Endodermal cell (in vitro differentiated cells): ENCODE measurements at regions not wholly inside any gene's neighbourhood (a gene's known extent, or its start where the extent isn't known, plus 50 kb on each side); places are given as distances from the start of the nearest gene placed in this dataset.

Source experiments
- DNase-seq: peaks from one replicate; pipeline ENCODE4 v3.0.0-alpha.2; 2017
- H3K27ac ChIP-seq: 2 replicates; pipeline ENCODE4 v1.5.1; 2013; ENCODE audit warnings: mild to moderate bottlenecking, low read depth, low read length, moderate library complexity
- H3K27me3 ChIP-seq: 2 replicates; pipeline ENCODE4 v1.6.1; 2013; ENCODE audit warnings: mild to moderate bottlenecking, low read length, moderate library complexity; ENCODE audit not compliant: insufficient read depth, control insufficient read depth, poor library complexity, severe bottlenecking
- H3K36me3 ChIP-seq: 2 replicates; pipeline ENCODE4 v1.7.0; 2013; ENCODE audit warnings: mild to moderate bottlenecking, low read length, moderate library complexity; ENCODE audit not compliant: control insufficient read depth, insufficient read depth
- H3K4me1 ChIP-seq: one replicate; pipeline ENCODE4 v1.7.0; 2013; ENCODE audit warnings: low read length; ENCODE audit not compliant: control insufficient read depth, insufficient read depth
- H3K4me3 ChIP-seq: 2 replicates; pipeline ENCODE4 v1.5.1; 2013; ENCODE audit warnings: mild to moderate bottlenecking, low read length, moderate library complexity
- H3K9ac ChIP-seq: 2 replicates; pipeline ENCODE4 v1.6.1; 2013; ENCODE audit warnings: mild to moderate bottlenecking, low read length, moderate library complexity; ENCODE audit not compliant: poor library complexity, severe bottlenecking; ENCODE audit errors: extremely low read depth
- H3K9me3 ChIP-seq: 2 replicates; pipeline ENCODE4 v1.6.1; 2013; ENCODE audit warnings: mild to moderate bottlenecking, low read length, moderate library complexity; ENCODE audit not compliant: control insufficient read depth
- H3K27ac Mint-ChIP-seq: 2 replicates; pipeline ENCODE4 v1.8.0; 2020; ENCODE audit warnings: mixed read lengths
- H3K27me3 Mint-ChIP-seq: 2 replicates; pipeline ENCODE4 v1.8.0; 2021; ENCODE audit warnings: mild to moderate bottlenecking, mixed read lengths; ENCODE audit not compliant: insufficient read depth
- H3K36me3 Mint-ChIP-seq: 2 replicates; pipeline ENCODE4 v1.8.0; 2020; ENCODE audit warnings: low read depth, mixed read lengths
- H3K4me1 Mint-ChIP-seq: 2 replicates; pipeline ENCODE4 v1.8.0; 2020; ENCODE audit warnings: mixed read lengths
- H3K4me3 Mint-ChIP-seq: 2 replicates; pipeline ENCODE4 v1.8.0; 2020; ENCODE audit warnings: mild to moderate bottlenecking, moderate library complexity, mixed read lengths
- H3K9me3 Mint-ChIP-seq: 2 replicates; pipeline ENCODE4 v1.8.0; 2020; ENCODE audit warnings: mild to moderate bottlenecking, mixed read lengths
- WGBS, 2 experiments: methylation state at CpG; one replicate each; pipeline versions ENCODE4 v1.1.5 to v1.1.7; 2013; ENCODE audit warnings: missing lambda C conversion rate in 2 of 2, mixed read lengths in 1 of 2; ENCODE audit not compliant: insufficient coverage in 1 of 2, insufficient read length in 1 of 2; 5-methylcytosine and 5-hydroxymethylcytosine counted together
- TF ChIP-seq, protein P1 (sequence below): fragments of 200-600 bp; sonication (generic); conservative IDR thresholded peaks from 2 replicates; pipeline ENCODE4 v1.5.0; 2021; ENCODE audit warnings: antibody characterized with exemption, mild to moderate bottlenecking

DNA sequence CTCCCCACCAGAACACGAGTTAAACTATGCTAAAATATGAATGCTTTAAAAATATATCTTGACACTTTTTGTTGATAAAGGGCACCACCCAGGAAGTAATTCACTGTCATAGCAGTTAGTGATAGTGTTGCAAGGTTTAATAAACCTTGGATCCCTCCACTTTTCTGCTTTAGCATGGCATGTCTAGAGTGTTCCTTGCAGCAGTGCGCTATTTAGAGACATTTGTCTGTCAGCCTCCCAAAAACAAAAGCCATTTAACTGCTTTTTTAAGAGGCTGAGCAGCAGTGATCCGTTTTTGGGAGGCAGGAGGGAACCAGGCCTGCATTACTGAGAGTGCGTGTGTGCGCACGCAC lies 69.6 kb upstream of the RAB11FIP2 start:
- Mint-ChIP-seq H3K27me3 (peaks cover 1% of the 10 kb centered on the region), H3K4me3 (no peak overlapping the region), H3K9me3 (no peaks in the 10 kb centered on the region), H3K36me3 (no peaks in the 10 kb centered on the region), H3K27ac (no peak overlapping the region), H3K4me1 (no peaks in the 10 kb centered on the region)
- Histone ChIP-seq H3K4me1 (no peaks in the 10 kb centered on the region), H3K4me3 (no peak overlapping the region), H3K27me3 (no peaks in the 10 kb centered on the region), H3K9me3 (no peaks in the 10 kb centered on the region), H3K27ac (no peak overlapping the region), H3K36me3 (no peaks in the 10 kb centered on the region), H3K9ac (no peak overlapping the region)
- TF ChIP-seq, protein P1, sequence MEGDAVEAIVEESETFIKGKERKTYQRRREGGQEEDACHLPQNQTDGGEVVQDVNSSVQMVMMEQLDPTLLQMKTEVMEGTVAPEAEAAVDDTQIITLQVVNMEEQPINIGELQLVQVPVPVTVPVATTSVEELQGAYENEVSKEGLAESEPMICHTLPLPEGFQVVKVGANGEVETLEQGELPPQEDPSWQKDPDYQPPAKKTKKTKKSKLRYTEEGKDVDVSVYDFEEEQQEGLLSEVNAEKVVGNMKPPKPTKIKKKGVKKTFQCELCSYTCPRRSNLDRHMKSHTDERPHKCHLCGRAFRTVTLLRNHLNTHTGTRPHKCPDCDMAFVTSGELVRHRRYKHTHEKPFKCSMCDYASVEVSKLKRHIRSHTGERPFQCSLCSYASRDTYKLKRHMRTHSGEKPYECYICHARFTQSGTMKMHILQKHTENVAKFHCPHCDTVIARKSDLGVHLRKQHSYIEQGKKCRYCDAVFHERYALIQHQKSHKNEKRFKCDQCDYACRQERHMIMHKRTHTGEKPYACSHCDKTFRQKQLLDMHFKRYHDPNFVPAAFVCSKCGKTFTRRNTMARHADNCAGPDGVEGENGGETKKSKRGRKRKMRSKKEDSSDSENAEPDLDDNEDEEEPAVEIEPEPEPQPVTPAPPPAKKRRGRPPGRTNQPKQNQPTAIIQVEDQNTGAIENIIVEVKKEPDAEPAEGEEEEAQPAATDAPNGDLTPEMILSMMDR = no peak
- DNase-seq = no peak
- WGBS, 2 experiments = 89 to 96% methylated on average over 4 to 6 of the region's 6 CpGs

GRCh38 chr10:118115701-118116100 lies 69.0 kb upstream of the RAB11FIP2 start:
- H3K4me1 Mint-ChIP-seq = no peaks in the 10 kb centered on the region
- H3K36me3 ChIP-seq = no peaks in the 10 kb centered on the region
- TF ChIP-seq, protein P1 = no peak
- H3K4me3 ChIP-seq = no peak overlapping the region
- H3K9ac ChIP-seq = no peak overlapping the region
- H3K27me3 Mint-ChIP-seq = peaks cover 1% of the 10 kb centered on the region
- no peaks in the 10 kb centered on the region for H3K36me3 Mint-ChIP-seq
- 84 to 86% methylated on average over 7 to 8 of the region's 8 CpGs for WGBS, 2 experiments
- no peaks in the 10 kb centered on the region for H3K4me1 ChIP-seq
- no peak overlapping the region for H3K4me3 Mint-ChIP-seq
- DNase-seq = no peak
- peak overlapping the region; percentile 6 for H3K27ac ChIP-seq
- no peak overlapping the region for H3K27ac Mint-ChIP-seq
- H3K9me3 ChIP-seq = no peaks in the 10 kb centered on the region
- no peaks in the 10 kb centered on the region for H3K9me3 Mint-ChIP-seq
- H3K27me3 ChIP-seq = no peaks in the 10 kb centered on the region

GRCh38 chr10:118114992-118115391 lies 68.3 kb upstream of the RAB11FIP2 start:
- Mint-ChIP-seq H3K9me3 (no peaks in the 10 kb centered on the region), H3K4me3 (no peak overlapping the region), H3K27me3 (peaks cover 1% of the 10 kb centered on the region), H3K36me3 (no peaks in the 10 kb centered on the region), H3K4me1 (no peaks in the 10 kb centered on the region), H3K27ac (no peak overlapping the region)
- DNase-seq = no peak
- Histone ChIP-seq H3K4me1 (no peaks in the 10 kb centered on the region), H3K4me3 (no peak overlapping the region), H3K36me3 (no peaks in the 10 kb centered on the region), H3K9ac (no peak overlapping the region), H3K9me3 (no peaks in the 10 kb centered on the region), H3K27ac (no peak overlapping the region), H3K27me3 (no peaks in the 10 kb centered on the region)
- WGBS, 2 experiments = 100% methylated on average over 1 of the region's 1 CpG; no CpG with 5 or more reads in 1 of the 2 experiments
- TF ChIP-seq, protein P1 = no peak
